GM12865 (cell line): ENCODE measurements at regions not wholly inside any gene's neighbourhood (a gene's known extent, or its start where the extent isn't known, plus 50 kb on each side); places are given as distances from the start of the nearest gene placed in this dataset.

ENCODE experiments used
- DNase-seq: peaks from one replicate; pipeline ENCODE4 v3.0.0; 2010; ENCODE audit warnings: low read depth
- H3K4me3 ChIP-seq: 2 replicates; pipeline ENCODE4 v1.5.1; 2011; ENCODE audit warnings: mild to moderate bottlenecking, low read depth, low read length, control low read depth
- TF ChIP-seq, protein P1 (sequence below): IDR thresholded peaks from 2 replicates; pipeline ENCODE4 v1.5.1; 2011; ENCODE audit warnings: low read length, control low read depth, low read depth, inconsistent platforms; ENCODE audit not compliant: insufficient read depth; ENCODE audit errors: missing control alignments

DNA sequence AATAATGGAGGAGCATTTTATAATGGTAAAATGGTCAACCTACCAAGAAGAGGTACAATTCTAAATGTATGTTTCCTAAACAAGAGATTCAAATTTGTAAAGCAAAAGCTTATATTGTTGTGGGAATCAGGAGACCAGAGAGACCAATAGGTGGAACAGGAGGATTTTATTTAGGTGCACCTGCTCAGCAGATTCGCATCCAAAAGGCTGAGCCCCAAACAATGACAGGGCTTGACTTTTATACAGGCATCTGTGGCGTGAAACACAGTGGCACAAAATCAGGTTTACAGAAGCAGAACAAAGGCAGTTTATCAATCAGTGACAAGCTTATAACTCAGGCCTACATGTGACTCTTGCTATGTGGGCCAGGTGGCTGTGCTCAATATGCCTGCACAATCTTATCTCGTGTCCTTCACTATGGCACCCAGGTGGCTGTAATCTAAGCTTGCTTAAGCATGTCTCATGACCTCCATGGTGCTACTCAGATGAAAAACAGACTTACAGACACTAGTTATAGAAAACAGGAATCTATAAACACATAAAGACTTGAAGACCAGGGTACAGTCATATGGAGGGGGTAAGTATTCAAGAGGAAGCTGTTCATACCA is 780.2 kb upstream of the CA10 start:
- no peak for DNase-seq
- TF ChIP-seq, protein P1, sequence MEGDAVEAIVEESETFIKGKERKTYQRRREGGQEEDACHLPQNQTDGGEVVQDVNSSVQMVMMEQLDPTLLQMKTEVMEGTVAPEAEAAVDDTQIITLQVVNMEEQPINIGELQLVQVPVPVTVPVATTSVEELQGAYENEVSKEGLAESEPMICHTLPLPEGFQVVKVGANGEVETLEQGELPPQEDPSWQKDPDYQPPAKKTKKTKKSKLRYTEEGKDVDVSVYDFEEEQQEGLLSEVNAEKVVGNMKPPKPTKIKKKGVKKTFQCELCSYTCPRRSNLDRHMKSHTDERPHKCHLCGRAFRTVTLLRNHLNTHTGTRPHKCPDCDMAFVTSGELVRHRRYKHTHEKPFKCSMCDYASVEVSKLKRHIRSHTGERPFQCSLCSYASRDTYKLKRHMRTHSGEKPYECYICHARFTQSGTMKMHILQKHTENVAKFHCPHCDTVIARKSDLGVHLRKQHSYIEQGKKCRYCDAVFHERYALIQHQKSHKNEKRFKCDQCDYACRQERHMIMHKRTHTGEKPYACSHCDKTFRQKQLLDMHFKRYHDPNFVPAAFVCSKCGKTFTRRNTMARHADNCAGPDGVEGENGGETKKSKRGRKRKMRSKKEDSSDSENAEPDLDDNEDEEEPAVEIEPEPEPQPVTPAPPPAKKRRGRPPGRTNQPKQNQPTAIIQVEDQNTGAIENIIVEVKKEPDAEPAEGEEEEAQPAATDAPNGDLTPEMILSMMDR, result no peak
- H3K4me3 ChIP-seq, result no peak overlapping the region

DNA sequence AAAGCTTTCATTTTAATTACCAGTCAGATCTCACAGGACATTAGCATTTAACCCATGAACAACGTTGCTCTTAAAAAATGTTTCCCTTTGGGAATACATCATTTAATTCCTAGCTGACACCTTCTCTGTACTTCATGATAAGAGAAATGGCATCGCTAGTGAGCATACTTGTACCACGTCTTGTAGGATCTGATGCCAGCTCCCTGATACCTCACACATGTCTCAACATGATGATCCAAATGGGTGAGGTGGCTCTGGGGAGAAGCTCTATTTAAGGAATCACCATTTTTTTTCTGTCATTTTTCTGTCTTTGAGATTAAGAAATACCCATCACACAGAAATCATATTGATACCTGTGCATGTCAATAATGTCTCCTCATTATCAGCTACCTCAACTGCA is 772.1 kb upstream of the CA10 start:
- no peak overlapping the region for H3K4me3 ChIP-seq
- DNase-seq, result no peak
- TF ChIP-seq, protein P1, result no peak

DNA sequence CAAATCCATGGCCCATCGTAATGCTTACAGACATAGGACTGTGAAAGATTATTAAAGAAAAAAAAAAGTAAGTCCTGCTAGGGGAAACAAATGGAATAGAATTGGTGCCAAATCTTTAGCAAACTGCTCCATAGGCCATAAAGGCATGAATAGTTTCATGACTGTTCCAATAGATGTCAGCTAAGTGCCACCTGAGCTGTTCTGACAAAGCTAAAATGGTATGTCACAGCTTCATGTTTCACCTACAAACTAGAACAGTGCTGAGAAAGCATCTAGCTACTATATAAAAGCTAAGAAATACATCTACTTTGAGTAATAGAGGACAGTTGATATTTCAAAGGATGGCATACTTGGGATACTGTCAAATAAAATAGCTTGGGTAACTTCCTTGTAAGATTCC is 771.6 kb upstream of the CA10 start:
- no peak overlapping the region for H3K4me3 ChIP-seq
- TF ChIP-seq, protein P1, result no peak
- DNase-seq, result no peak

DNA sequence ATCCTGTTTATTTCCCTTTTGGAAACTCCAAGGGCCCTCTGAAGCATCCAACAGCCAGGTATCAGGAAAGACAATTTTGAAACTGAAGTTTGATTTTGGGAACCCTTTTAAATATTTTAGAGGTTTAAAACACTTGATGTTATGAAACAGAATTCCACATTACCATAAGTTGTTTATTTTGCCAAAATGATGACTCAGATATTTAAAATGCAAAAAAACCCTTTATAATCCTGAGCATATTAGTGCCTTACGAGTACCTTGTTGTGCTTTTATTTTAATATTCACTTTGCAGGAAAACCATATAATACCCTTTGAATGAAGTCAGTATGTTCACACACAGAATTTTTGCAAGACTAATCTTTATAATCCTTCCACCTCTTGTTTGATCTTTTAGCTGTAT is 765.1 kb upstream of the CA10 start:
- TF ChIP-seq, protein P1, result no peak
- DNase-seq, result no peak
- no peak overlapping the region for H3K4me3 ChIP-seq

DNA sequence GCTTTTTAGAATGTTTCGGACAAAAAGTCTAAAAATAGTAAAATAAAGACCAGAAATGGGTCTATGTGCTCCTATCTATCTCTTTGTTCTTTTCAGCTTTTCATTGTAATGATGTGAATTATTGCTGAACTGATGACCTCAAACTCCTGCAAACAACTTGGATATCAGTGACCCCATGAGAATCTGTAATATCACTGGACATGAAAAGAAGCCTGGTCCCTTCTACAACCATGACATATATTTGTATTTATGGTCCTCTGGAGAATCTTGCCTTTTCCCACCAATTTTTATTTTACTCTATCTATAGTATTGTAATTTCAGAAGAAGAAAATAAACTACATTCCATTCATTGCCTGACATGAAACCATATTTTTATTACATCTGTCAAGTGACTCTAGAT is 740.7 kb upstream of the CA10 start:
- TF ChIP-seq, protein P1, result no peak
- H3K4me3 ChIP-seq, result no peak overlapping the region
- no peak for DNase-seq

DNA sequence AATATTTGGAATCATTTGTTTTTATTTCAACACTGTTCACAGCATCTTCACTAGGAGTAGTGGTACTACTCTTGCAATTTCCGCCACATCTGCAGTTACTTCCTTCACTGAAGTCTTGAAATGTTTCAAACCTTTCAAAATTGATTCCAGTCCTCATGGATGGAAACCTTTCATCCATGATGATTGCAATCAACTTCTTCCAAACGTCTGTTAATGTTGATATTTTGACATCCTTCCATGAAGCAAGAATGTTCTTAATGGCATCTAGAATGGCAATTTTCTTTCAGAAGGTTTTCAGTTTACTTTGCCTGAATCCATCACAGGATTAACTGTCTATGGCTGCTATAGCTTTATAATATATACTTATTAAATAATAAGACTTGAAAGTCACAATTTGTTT is 736.8 kb upstream of the CA10 start:
- H3K4me3 ChIP-seq, result no peak overlapping the region
- DNase-seq, result no peak
- TF ChIP-seq, protein P1, result no peak

DNA sequence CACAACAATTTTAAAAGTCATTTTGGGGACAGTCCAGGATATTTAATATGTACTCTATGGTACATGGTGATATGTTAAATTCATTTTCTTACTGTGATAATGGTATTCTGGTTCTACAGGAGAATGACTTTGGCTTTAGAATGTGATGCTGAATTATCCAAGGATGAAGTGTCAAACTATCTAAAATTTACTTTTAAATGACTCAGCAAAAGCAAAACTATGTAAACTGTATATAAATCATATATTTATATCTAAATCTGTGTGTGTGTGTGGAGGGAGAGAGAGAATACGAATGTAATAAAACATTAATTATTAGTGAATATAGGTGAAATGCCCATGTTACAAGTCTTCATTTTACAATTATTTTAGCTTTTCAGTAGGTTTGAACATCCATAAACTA is 733.8 kb upstream of the CA10 start:
- H3K4me3 ChIP-seq, result no peak overlapping the region
- TF ChIP-seq, protein P1, result no peak
- no peak for DNase-seq
